OCI-LY1 (cell line): ENCODE measurements at regions not wholly inside any gene's neighbourhood (a gene's known extent, or its start where the extent isn't known, plus 50 kb on each side); places are given as distances from the start of the nearest gene placed in this dataset.

Experiments used
- H2AFZ ChIP-seq: fragments of 200-600 bp; sonication (generic), shearing (Covaris generic); 2 replicates; pipeline ENCODE4 v1.6.0; 2014; ENCODE audit warnings: antibody characterized with exemption, mild to moderate bottlenecking, low read length
- H3F3A ChIP-seq: fragments of 200-600 bp; sonication (generic), shearing (Covaris generic); 2 replicates; pipeline ENCODE4 v1.6.0; 2014; ENCODE audit warnings: mild to moderate bottlenecking, antibody characterized with exemption, low read length, moderate library complexity; ENCODE audit not compliant: insufficient read depth
- H3K27ac ChIP-seq: fragments of 200-600 bp; sonication (generic); 2 replicates; pipeline ENCODE4 v1.5.1; 2014; ENCODE audit warnings: low read length, mixed run types, mild to moderate bottlenecking, low read depth; ENCODE audit not compliant: poor library complexity, severe bottlenecking
- H3K27me3 ChIP-seq: fragments of 200-600 bp; sonication (generic); 2 replicates; pipeline ENCODE4 v1.6.0; 2014; ENCODE audit warnings: antibody characterized with exemption, mild to moderate bottlenecking, low read length, moderate library complexity; ENCODE audit not compliant: insufficient read depth
- H3K36me3 ChIP-seq: fragments of 200-600 bp; sonication (generic); 2 replicates; pipeline ENCODE4 v1.6.1; 2014; ENCODE audit warnings: mild to moderate bottlenecking, antibody characterized with exemption, low read length, moderate library complexity, mixed read lengths; ENCODE audit not compliant: insufficient read depth
- H3K4me1 ChIP-seq: fragments of 200-600 bp; sonication (generic); 2 replicates; pipeline ENCODE4 v1.5.1; 2014; ENCODE audit warnings: mild to moderate bottlenecking, low read length, moderate library complexity; ENCODE audit not compliant: insufficient read depth, severe bottlenecking
- H3K4me2 ChIP-seq: fragments of 200-600 bp; sonication (generic), shearing (Covaris generic); 2 replicates; pipeline ENCODE4 v1.6.1; 2014; ENCODE audit warnings: low read length
- H3K4me3 ChIP-seq: fragments of 200-600 bp; sonication (generic); 2 replicates; pipeline ENCODE4 v1.5.1; 2014; ENCODE audit warnings: low read length, low read depth, mild to moderate bottlenecking, mixed read lengths; ENCODE audit not compliant: poor library complexity, severe bottlenecking
- H3K79me2 ChIP-seq: fragments of 200-600 bp; shearing (Covaris generic); 2 replicates; pipeline ENCODE4 v1.6.1; 2016; ENCODE audit warnings: mixed run types, low read length, mixed read lengths; ENCODE audit not compliant: insufficient read depth
- H3K9ac ChIP-seq: fragments of 200-600 bp; sonication (generic), shearing (Covaris generic); 2 replicates; pipeline ENCODE4 v1.6.1; 2014; ENCODE audit warnings: mild to moderate bottlenecking, low read length, mixed read lengths
- H3K9me2 ChIP-seq: fragments of 200-600 bp; sonication (generic), shearing (Covaris generic); 2 replicates; pipeline ENCODE4 v1.6.1; 2014; ENCODE audit warnings: low read depth, mild to moderate bottlenecking, low read length, mixed read lengths
- H3K9me3 ChIP-seq: fragments of 200-600 bp; shearing (Covaris generic); 2 replicates; pipeline ENCODE4 v1.6.1; 2014; ENCODE audit warnings: low read length, mixed read lengths
- H4K20me1 ChIP-seq: fragments of 200-600 bp; sonication (generic), shearing (Covaris generic); 2 replicates; pipeline ENCODE4 v1.6.0; 2016; ENCODE audit warnings: mild to moderate bottlenecking, low read length; ENCODE audit not compliant: insufficient read depth
- CTCF ChIP-seq: fragments of 200-600 bp; sonication (generic), shearing (Covaris generic); IDR thresholded peaks from 2 replicates; pipeline ENCODE4 v1.5.1; 2017; ENCODE audit warnings: mild to moderate bottlenecking, antibody characterized with exemption, low read length, moderate library complexity, mixed read lengths
- EZH2 ChIP-seq: fragments of 200-600 bp; sonication (generic), shearing (Covaris generic); IDR thresholded peaks from 2 replicates; pipeline ENCODE4 v1.8.0; 2017; ENCODE audit warnings: borderline replicate concordance, mixed run types, mild to moderate bottlenecking, antibody characterized with exemption, low read length, moderate library complexity, mixed read lengths

- Histone ChIP-seq H3K9me2 (no peaks in the 10 kb centered on the region), H3K4me3 (no peak overlapping the region), H3K4me1 (no peaks in the 10 kb centered on the region), H3K9me3 (no peaks in the 10 kb centered on the region), H3K36me3 (no peaks in the 10 kb centered on the region), H3K9ac (no peak overlapping the region), H3K27ac (no peak overlapping the region), H3F3A (no peaks in the 10 kb centered on the region), H3K27me3 (no peaks in the 10 kb centered on the region), H3K4me2 (no peak overlapping the region), H2AFZ (no peak overlapping the region), H4K20me1 (no peaks in the 10 kb centered on the region), H3K79me2 (no peaks in the 10 kb centered on the region)
- TF ChIP-seq CTCF: no peak
- no peak for TF ChIP-seq EZH2
Observed at GRCh38 chr16:59170099-59170712, 436.1 kb upstream of the GOT2 start.

DNA sequence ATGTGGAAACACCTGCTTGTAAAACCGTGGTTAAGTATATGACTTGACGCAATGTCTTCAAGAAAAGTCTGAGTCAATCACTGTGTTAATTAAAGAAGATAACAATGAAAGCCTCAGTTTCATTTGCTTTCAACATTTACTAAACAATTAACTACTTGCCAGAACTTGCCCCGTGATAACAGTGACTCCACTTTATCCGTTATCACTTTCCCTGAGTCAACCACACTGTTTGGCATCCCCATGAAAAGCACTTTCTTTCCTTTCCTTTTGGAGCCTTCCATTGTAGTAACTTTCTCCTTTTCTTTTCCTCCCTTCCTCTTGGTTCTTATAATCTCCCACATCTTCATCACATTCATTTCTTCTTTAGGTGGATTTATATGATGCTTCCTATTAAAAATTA, 435.1 kb upstream of the GOT2 start:
- no peaks in the 10 kb centered on the region for H3K36me3 ChIP-seq
- H3K27me3 ChIP-seq: no peaks in the 10 kb centered on the region
- H3F3A ChIP-seq: no peaks in the 10 kb centered on the region
- H2AFZ ChIP-seq: no peak overlapping the region
- no peak overlapping the region for H3K4me3 ChIP-seq
- H3K4me2 ChIP-seq: no peak overlapping the region
- H3K9me2 ChIP-seq: no peaks in the 10 kb centered on the region
- H4K20me1 ChIP-seq: no peaks in the 10 kb centered on the region
- H3K9me3 ChIP-seq: no peaks in the 10 kb centered on the region
- no peaks in the 10 kb centered on the region for H3K79me2 ChIP-seq
- no peak overlapping the region for H3K9ac ChIP-seq
- no peak overlapping the region for H3K27ac ChIP-seq
- TF ChIP-seq CTCF (no peak), EZH2 (no peak)
- H3K4me1 ChIP-seq: no peaks in the 10 kb centered on the region

GRCh38 chr16:59168461-59169114, 434.5 kb upstream of the GOT2 start:
- Histone ChIP-seq H3K36me3 (no peaks in the 10 kb centered on the region), H3K4me3 (no peak overlapping the region), H3K9me3 (no peaks in the 10 kb centered on the region), H3K4me1 (no peaks in the 10 kb centered on the region), H3K9me2 (no peaks in the 10 kb centered on the region), H3K27ac (no peak overlapping the region), H3K9ac (no peak overlapping the region), H3K4me2 (no peak overlapping the region), H4K20me1 (no peaks in the 10 kb centered on the region), H3K79me2 (no peaks in the 10 kb centered on the region), H3F3A (no peaks in the 10 kb centered on the region), H2AFZ (no peak overlapping the region), H3K27me3 (no peaks in the 10 kb centered on the region)
- TF ChIP-seq CTCF (no peak), EZH2 (no peak)
